Stimulated activated memory B cell treated with anti-CD40 and anti-IgM and Interleukin-4, amounts not matched to agents 10 μg/mL and 1 μg/mL and 100 μg/mL, for 72 hours (primary cell): ENCODE measurements at regions not wholly inside any gene's neighbourhood (a gene's known extent, or its start where the extent isn't known, plus 50 kb on each side); places are given as distances from the start of the nearest gene placed in this dataset.
"Not testable (repeated sequence)": the region's sequence is repeated elsewhere in the genome, so short reads cannot be mapped to it uniquely, and the experiment has no call there.

Experiments used
- ATAC-seq: fragments of 150-1000 bp; cut with Tn5 transposase; 2 replicates; pipeline ENCODE4 v1.10.0; 2021
- H3K27ac Mint-ChIP-seq: one replicate; pipeline ENCODE4 v1.8.0; 2022; ENCODE audit warnings: mild to moderate bottlenecking, mixed read lengths
- H3K27me3 Mint-ChIP-seq: one replicate; pipeline ENCODE4 v1.8.0; 2022; ENCODE audit warnings: mixed read lengths
- H3K36me3 Mint-ChIP-seq: one replicate; pipeline ENCODE4 v1.8.0; 2022; ENCODE audit warnings: mixed read lengths
- H3K4me1 Mint-ChIP-seq: one replicate; pipeline ENCODE4 v1.8.0; 2022; ENCODE audit warnings: mixed read lengths
- H3K4me3 Mint-ChIP-seq: one replicate; pipeline ENCODE4 v1.8.0; 2022; ENCODE audit warnings: mild to moderate bottlenecking, moderate library complexity, mixed read lengths
- H3K9me3 Mint-ChIP-seq: one replicate; pipeline ENCODE4 v1.8.0; 2022; ENCODE audit warnings: mixed read lengths

- no peak overlapping the region for H3K4me3 Mint-ChIP-seq
- ATAC-seq, result no peak
- no peaks in the 10 kb centered on the region for H3K36me3 Mint-ChIP-seq
- H3K9me3 Mint-ChIP-seq, result peaks cover 7% of the 10 kb centered on the region
- H3K4me1 Mint-ChIP-seq, result no peaks in the 10 kb centered on the region
- H3K27ac Mint-ChIP-seq, result no peak overlapping the region
- H3K27me3 Mint-ChIP-seq, result no peaks in the 10 kb centered on the region
Observed at GRCh38 chr17:71496552-71496951, 624.3 kb upstream of the SOX9 start.

DNA sequence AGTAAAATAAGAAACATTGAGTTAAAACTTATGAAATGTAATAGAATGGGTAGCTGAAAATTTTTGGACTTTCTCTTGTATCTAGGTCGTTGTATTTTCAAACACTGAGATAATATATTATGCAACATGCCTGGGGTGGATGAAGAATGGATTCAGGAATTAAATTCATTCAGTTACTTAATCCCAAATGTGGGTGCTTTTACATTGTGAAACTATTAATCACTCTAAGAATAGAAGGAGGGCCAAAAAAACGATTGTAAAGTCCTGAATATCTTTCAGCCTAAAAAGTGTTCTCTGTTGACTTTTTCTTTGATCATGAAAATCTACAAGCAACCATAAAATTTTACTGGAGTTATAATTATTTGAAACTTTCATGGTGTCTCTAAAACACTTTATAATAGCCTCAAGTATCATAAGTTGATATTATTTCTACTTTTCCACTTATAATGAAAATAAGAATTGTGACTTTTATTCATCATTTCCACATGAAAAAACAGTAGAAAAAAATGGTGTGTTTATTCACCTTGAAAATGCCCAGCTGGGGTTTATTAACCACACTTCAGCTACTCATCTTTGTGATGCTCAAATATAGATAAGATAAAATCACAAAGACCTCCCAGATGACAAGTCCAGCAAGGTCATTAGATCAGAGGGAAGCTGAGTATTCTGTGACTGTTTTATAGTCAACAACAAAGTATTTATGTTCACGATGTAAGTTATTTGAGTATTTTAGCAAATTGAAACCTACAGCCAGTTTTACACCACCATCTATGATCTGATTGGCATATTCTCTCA, 619.9 kb upstream of the SOX9 start:
- peaks cover 7% of the 10 kb centered on the region for H3K9me3 Mint-ChIP-seq
- no peak overlapping the region for H3K4me3 Mint-ChIP-seq
- no peak overlapping the region for H3K27ac Mint-ChIP-seq
- H3K27me3 Mint-ChIP-seq, result no peaks in the 10 kb centered on the region
- no peaks in the 10 kb centered on the region for H3K36me3 Mint-ChIP-seq
- H3K4me1 Mint-ChIP-seq, result no peaks in the 10 kb centered on the region
- no peak for ATAC-seq

- H3K27me3 Mint-ChIP-seq, result no peaks in the 10 kb centered on the region
Observed at GRCh38 chr17:71501711-71502110, 619.1 kb upstream of the SOX9 start.

DNA sequence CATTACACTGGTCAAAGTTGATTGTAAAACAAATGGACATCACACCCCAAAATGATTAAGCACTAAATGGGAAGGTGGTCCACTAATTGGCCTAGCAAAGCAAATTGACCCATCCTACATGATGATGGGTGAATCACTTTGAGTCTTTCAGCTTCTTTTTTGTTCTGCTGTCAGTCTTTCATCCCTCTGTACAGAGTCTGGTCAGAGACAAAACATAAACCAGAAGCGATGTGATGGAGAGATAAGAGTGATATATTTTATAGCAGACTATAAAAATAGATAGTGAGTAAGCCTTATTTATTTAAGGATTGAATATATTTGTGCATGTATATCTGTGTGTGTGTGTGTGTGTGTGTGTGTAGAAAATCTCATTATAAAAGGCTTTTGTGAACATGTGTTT, 618.4 kb upstream of the SOX9 start:
- ATAC-seq, result no peak
- H3K4me1 Mint-ChIP-seq, result no peaks in the 10 kb centered on the region
- no peaks in the 10 kb centered on the region for H3K27me3 Mint-ChIP-seq
- H3K9me3 Mint-ChIP-seq, result peaks cover 7% of the 10 kb centered on the region
- no peaks in the 10 kb centered on the region for H3K36me3 Mint-ChIP-seq
- H3K27ac Mint-ChIP-seq, result no peak overlapping the region
- H3K4me3 Mint-ChIP-seq, result no peak overlapping the region

More at GRCh38 chr17:71501711-71502110, 619.1 kb upstream of the SOX9 start:
- H3K4me1 Mint-ChIP-seq, result no peaks in the 10 kb centered on the region
- no peak overlapping the region for H3K27ac Mint-ChIP-seq
- ATAC-seq, result no peak
- no peak overlapping the region for H3K4me3 Mint-ChIP-seq
- no peaks in the 10 kb centered on the region for H3K36me3 Mint-ChIP-seq
- H3K9me3 Mint-ChIP-seq, result peaks cover 7% of the 10 kb centered on the region

DNA sequence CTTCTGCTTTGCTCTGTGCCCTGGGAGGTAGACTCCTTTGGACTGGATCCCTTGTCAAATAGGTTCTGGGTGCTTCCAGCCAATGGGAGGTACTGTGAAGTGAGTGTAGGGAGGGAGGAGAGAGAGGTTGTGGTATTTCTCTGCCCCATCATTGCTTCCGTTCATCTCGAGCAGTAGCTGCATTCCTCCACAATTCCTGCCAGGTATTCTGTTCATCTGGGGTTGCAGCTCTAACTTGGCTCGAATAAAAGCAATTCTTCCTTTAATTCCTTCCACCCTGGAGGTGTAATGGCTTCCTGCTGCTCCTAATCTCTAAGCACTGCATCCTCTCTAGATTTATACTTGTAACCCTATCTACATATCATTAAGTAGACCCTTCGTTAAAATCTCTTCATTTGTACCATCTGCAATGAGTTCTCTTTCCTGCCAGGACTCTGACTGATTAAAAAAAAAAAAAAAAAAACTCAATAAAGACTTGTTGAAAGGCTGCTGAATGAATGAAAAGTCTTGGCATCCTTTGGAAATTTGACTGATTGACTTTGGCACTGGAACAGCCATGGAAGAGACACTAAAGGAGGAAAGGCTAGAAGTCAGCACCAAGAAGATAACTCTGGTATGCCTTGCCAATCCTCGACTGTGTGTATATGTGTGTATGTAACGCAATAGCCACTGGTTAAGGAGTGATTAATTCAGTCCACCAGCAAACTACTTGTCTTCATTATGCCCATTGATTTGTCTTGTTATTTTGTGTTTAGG, 616.9 kb upstream of the SOX9 start:
- Mint-ChIP-seq H3K4me1 (no peaks in the 10 kb centered on the region), H3K27ac (no peak overlapping the region), H3K27me3 (no peaks in the 10 kb centered on the region), H3K9me3 (peaks cover 10% of the 10 kb centered on the region), H3K4me3 (no peak overlapping the region), H3K36me3 (no peaks in the 10 kb centered on the region)
- no peak for ATAC-seq

- no peaks in the 10 kb centered on the region for H3K36me3 Mint-ChIP-seq
- H3K4me1 Mint-ChIP-seq, result no peaks in the 10 kb centered on the region
- no peak overlapping the region for H3K4me3 Mint-ChIP-seq
- no peak overlapping the region for H3K27ac Mint-ChIP-seq
- ATAC-seq, result no peak
- H3K27me3 Mint-ChIP-seq, result no peaks in the 10 kb centered on the region
- peaks cover 6% of the 10 kb centered on the region for H3K9me3 Mint-ChIP-seq
Observed at GRCh38 chr17:71505200-71505599, 615.6 kb upstream of the SOX9 start.

DNA sequence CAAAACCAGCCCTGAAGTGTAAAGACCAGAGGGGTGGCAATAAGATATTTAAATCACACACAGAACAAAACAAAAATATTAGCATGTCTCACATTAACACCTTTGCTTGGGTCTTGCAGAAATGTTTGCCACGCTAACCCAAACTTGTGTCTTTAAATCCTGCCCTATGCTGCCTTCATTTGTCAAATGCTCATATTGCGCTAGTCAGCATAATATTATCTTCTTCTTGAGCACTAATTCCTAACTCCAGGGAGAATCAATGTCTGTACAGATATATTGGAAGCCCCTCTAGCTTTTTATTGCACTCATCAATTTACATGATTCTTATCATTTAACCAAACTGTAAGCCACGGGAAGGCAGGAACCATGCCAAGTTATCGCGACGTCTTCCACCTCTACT, 614.8 kb upstream of the SOX9 start:
- no peak overlapping the region for H3K4me3 Mint-ChIP-seq
- peaks cover 6% of the 10 kb centered on the region for H3K9me3 Mint-ChIP-seq
- no peaks in the 10 kb centered on the region for H3K27me3 Mint-ChIP-seq
- H3K4me1 Mint-ChIP-seq, result no peaks in the 10 kb centered on the region
- no peaks in the 10 kb centered on the region for H3K36me3 Mint-ChIP-seq
- no peak for ATAC-seq
- no peak overlapping the region for H3K27ac Mint-ChIP-seq

- H3K9me3 Mint-ChIP-seq, result peaks cover 3% of the 10 kb centered on the region
- H3K4me1 Mint-ChIP-seq, result no peaks in the 10 kb centered on the region
- no peak overlapping the region for H3K4me3 Mint-ChIP-seq
- H3K36me3 Mint-ChIP-seq, result no peaks in the 10 kb centered on the region
- H3K27me3 Mint-ChIP-seq, result no peaks in the 10 kb centered on the region
- no peak for ATAC-seq
- H3K27ac Mint-ChIP-seq, result no peak overlapping the region
Observed at GRCh38 chr17:71511266-71511995, 609.4 kb upstream of the SOX9 start.

DNA sequence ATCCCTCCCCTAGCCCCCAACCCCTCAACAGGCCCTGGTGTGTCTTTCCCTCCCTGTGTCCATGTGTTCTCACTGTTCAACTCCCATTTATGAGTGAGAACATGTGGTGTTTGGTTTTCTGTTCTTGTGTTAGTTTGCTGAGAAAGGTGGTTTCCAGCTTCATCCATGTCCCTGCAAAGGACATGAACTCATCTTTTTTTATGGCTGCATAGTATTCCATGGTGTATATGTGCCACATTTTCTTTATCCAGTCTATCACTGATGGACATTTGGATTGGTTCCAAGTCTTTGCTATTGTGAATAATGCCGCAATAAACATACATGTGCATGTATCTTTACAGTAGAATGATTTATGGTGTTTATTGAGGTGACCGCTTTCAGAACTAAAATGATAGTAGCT, 607.1 kb upstream of the SOX9 start:
- not testable (repeated sequence) for H3K4me1 Mint-ChIP-seq, H3K4me3 Mint-ChIP-seq, ATAC-seq, H3K27ac Mint-ChIP-seq, H3K36me3 Mint-ChIP-seq, H3K9me3 Mint-ChIP-seq, H3K27me3 Mint-ChIP-seq

GRCh38 chr17:71516149-71516548, 604.7 kb upstream of the SOX9 start:
- Mint-ChIP-seq H3K27me3 (no peaks in the 10 kb centered on the region), H3K4me3 (no peak overlapping the region), H3K9me3 (peaks cover 2% of the 10 kb centered on the region), H3K4me1 (no peaks in the 10 kb centered on the region), H3K36me3 (no peaks in the 10 kb centered on the region), H3K27ac (no peak overlapping the region)
- no peak for ATAC-seq

DNA sequence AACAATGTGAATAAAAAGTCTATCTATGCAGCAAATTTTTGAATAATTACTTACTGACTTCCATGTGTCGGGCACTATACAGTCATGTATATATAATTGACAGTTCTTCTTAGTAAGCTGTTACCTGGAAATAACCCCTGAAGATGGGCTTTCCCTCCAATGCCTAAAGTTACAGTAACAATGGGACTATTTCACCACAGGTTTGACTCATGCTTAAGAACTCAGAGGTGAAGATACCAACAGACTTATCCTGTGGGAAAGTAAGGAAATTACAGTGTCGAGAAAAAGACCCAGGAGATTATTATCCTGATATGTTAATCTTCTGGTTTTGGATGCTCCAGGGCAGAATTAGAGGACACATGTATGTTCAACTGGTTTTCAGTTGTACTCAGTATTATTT, 601.5 kb upstream of the SOX9 start:
- Mint-ChIP-seq H3K4me3 (no peak overlapping the region), H3K27me3 (no peaks in the 10 kb centered on the region), H3K9me3 (peaks cover 14% of the 10 kb centered on the region), H3K27ac (no peak overlapping the region), H3K4me1 (no peaks in the 10 kb centered on the region), H3K36me3 (no peaks in the 10 kb centered on the region)
- ATAC-seq, result no peak

GRCh38 chr17:71521724-71522123, 599.1 kb upstream of the SOX9 start:
- Mint-ChIP-seq H3K27me3 (no peaks in the 10 kb centered on the region), H3K9me3 (peaks cover 17% of the 10 kb centered on the region), H3K4me1 (no peaks in the 10 kb centered on the region), H3K27ac (no peak overlapping the region), H3K4me3 (no peak overlapping the region), H3K36me3 (no peaks in the 10 kb centered on the region)
- ATAC-seq, result no peak

- no peak overlapping the region for H3K27ac Mint-ChIP-seq
- peaks cover 17% of the 10 kb centered on the region for H3K9me3 Mint-ChIP-seq
- no peak for ATAC-seq
- H3K36me3 Mint-ChIP-seq, result no peaks in the 10 kb centered on the region
- no peaks in the 10 kb centered on the region for H3K4me1 Mint-ChIP-seq
- H3K4me3 Mint-ChIP-seq, result no peak overlapping the region
- H3K27me3 Mint-ChIP-seq, result no peaks in the 10 kb centered on the region
Observed at GRCh38 chr17:71522383-71522782, 598.4 kb upstream of the SOX9 start.

DNA sequence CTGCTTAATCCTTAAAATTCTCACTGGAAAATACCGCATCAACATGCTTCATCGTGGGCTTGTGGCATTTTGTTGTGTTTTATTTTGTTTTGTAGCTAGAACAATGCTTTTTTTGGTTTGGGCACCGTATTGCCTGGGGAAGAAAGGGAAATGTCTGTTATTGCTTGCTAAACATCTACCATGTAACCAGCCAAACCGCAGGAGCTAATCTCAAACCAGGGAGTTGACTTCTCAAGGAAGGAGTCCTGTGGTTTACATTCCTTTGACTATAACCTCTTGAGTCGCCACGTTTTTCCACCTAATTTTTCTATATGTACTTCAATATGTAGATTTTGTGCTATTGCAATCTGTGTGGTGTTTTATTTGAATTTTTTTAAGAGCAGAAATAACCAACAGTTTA, 593.5 kb upstream of the SOX9 start:
- Mint-ChIP-seq H3K27ac (no peak overlapping the region), H3K9me3 (peaks cover 9% of the 10 kb centered on the region), H3K27me3 (no peaks in the 10 kb centered on the region), H3K36me3 (no peaks in the 10 kb centered on the region), H3K4me1 (no peaks in the 10 kb centered on the region), H3K4me3 (no peak overlapping the region)
- ATAC-seq, result no peak

GRCh38 chr17:71528210-71528609, 592.6 kb upstream of the SOX9 start:
- Mint-ChIP-seq H3K36me3 (no peaks in the 10 kb centered on the region), H3K27ac (no peak overlapping the region), H3K9me3 (peaks cover 7% of the 10 kb centered on the region), H3K4me3 (no peak overlapping the region), H3K4me1 (no peaks in the 10 kb centered on the region), H3K27me3 (no peaks in the 10 kb centered on the region)
- no peak for ATAC-seq
